Hypothalamus (tissue), 51 donors: ENCODE measurements at regions not wholly inside any gene's neighbourhood (a gene's known extent, or its start where the extent isn't known, plus 50 kb on each side); places are given as distances from the start of the nearest gene placed in this dataset.
A peak's percentile ranks its signal among the peaks of the same experiment; 100 is the strongest.
"Not testable (repeated sequence)": the region's sequence is repeated elsewhere in the genome, so short reads cannot be mapped to it uniquely, and the experiment has no call there.

ENCODE experiments used
- DNase-seq, 51 donors: peaks; one replicate each; lab custom pipeline; 2025; lab: John Stamatoyannopoulos, UW

DNA sequence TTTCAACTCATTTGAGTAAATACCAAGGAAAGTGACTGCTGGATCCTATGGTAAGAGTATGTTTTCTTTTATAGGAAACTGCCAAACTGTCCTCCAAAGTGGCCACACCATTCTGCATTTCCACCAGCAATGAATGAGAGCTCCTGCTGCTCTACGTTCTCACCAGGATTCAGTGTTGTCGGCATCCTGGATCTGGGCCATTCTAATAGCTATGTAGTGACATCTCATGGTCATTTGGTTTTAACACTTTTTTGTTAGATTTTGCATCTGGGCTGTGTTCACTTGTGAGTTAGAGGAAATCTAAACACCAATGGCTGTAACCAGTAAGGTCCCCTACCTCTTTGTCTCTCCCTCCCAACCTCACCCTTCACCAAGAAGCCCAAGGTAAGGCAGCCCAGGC, 115.9 kb downstream of the ATPSCKMT start:
- peak in 1 of 51 donors; percentile 11 for DNase-seq

GRCh38 chr5:10130881-10131280, 118.8 kb downstream of the ATPSCKMT start:
- DNase-seq: no peak

DNA sequence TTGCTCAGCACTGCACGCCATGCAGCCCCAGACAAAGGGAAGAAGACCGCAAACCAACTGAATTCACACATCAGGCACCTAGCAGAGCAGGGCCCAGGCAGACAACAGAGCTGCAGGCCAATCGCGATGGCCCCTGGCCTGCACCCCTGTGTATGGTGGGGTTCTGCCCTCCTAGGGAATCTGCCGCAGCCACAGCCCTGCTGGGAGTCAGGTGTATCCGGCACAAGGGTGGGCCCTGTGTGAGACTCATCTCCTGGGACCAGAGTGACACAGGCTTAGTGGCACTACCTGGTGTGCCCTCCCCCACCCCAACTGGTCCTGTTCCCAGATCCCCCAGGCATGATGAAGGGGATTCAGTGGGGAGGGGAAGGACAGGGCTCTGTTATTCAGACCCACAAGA, 122.8 kb downstream of the ATPSCKMT start:
- DNase-seq: no peak

DNA sequence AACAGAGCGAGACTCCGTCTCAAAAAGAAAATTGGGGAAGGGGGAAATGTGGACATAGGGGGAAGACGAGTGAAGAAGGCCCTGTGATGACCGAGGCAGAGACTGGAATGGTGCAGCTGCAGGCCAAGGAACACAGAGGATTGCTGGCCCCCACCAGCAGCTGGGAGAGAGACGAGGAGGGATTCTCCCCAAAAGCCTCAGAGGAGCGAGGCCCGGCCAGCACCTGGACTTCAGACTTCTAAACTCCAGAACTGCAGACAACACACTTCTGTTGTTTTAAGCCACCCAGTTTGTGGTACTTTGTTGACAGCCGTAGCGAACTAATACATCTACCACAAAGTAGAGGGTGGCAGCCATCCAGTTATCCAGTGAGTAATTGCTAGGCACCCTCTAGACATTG, 124.6 kb downstream of the ATPSCKMT start:
- no peak for DNase-seq

DNA sequence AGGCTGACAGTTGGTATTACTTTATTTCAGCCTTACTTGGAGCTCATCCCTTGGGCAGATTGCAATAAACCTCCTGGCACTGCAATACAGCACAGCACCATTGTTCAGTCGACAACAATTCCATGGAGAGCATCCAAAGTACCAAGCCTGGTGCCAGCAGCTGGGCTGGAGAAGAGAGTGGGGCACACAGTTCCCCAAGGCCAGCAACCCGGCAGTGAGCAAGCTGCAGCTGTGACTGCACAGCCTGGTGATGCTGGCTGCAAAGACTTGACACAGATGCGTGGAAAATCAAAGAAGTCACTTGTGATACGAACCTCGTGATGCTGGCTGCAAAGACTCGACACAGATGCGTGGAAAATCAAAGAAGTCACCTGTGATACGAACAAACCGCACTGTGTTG, 125.4 kb downstream of the ATPSCKMT start:
- peak in 50 of 51 donors; percentile 6 to 97 (median 81) for DNase-seq

- peak in 12 of 51 donors; percentile 15 to 67 (median 27) for DNase-seq
Observed at GRCh38 chr5:10123254-10123989, 126.3 kb downstream of the ATPSCKMT start.

DNA sequence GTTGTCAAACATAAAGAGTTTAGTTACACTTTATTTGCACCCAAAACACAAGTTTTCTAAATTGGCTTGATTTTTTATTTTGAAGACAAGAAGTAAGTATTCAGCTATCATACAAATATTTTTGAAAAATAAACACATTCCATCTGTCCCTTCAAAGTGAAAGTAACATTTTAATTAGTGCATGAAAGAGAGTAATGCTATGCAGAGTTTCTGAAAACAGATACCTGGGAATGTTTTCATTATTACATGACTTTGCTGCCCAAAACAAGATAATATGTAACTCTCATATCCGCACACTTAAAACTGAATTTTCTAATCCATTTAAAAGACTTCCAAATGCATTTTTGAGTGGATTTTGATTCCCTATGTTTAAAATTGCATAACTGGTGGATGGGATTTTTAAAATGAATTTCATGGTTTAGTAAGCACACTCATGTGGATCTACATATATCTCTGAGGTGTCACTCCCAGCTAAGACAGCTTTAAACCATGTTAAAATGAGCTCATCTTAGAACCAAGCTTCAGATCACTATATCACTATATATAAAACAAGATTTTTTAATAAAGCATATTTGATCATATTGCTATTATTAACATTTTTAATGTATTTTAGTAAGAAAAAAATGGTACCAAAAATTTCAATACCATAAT, 127.5 kb downstream of the ATPSCKMT start:
- DNase-seq: no peak

DNA sequence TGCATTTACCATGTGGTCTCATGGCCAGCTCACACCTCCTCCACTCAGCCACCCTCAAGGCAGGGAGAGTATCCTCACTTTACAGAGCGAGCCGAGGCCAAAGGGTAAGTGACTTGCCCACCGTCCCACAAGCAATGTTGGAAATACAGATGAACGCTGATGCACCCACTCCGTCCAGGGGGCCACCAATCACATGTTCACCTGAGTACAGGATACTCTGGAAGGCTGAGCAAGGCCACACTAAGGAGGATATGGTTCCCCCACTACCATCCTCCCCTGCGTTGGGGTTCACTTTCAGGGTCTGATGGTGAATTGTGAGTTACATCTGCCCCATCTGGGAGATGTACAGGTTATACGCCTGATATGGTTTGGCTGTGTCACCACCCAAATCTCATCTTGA, 128.8 kb downstream of the ATPSCKMT start:
- no peak for DNase-seq

GRCh38 chr5:10118150-10118549, 131.5 kb downstream of the ATPSCKMT start:
- DNase-seq: no peak

DNA sequence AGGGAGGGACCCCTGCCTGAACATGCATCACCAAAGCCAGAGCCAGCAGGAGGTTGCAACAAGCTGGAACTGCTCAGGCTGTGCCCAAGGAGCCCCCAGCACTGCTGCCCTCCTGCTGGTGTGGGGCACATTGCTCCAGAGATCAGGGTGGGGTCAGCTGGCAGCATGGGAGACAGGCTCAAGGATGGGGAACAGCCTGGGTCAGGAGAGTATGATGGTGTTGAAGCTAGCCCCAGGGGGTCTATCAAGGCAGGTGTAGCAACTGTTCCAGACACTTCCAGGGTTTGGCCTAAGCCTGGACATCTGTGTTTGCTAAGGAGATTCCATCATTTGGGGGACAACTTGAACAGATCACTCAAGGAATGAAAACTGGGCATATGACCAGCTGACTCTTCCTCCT, 133.1 kb downstream of the ATPSCKMT start:
- DNase-seq: no peak

DNA sequence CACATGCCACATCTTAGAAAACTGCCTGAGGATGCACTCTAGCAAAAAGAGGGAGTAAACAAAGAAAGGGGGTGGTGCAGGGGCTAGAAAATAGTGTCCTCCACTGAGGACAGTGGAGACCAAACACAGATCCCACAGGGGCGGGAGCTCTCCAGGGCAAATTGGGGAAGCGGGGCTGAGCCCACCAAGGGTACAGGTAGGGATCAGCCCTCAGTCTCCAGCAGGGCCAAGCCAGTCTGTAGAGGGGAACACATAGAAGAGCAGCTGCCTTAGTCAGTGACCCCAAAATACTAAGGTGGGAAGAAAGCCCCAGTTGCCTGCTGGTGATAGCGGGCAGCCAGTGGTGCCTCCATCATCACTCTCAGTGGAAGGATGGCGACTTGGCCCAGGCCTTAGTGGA, 134.0 kb downstream of the ATPSCKMT start:
- no peak for DNase-seq

GRCh38 chr5:10111571-10111970, 138.1 kb downstream of the ATPSCKMT start:
- peak in 7 of 51 donors; percentile 6 to 27 (median 15) for DNase-seq

GRCh38 chr5:10110228-10110627, 139.5 kb downstream of the ATPSCKMT start:
- DNase-seq: no peak

- no peak for DNase-seq
Observed at GRCh38 chr5:10109299-10109698, 140.4 kb downstream of the ATPSCKMT start.

DNA sequence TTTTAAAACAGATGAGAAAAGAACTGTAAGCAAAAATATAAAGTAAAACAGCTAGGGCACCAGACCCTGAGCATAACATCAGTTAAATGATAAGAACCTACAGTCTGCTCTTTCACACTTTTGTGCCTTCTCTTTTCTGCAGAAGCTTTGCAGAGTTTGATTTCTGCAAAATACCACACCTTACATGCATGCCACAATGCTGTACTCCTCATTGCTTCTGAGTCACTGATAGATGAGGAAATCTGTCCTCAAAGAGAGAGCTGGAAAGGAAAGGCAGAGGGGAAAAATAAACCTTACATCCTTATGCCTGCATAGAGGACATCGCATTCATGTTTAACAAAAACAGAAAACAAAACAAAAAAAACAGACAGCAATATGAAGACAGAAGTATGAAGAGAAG, 142.9 kb downstream of the ATPSCKMT start:
- DNase-seq: no peak

- DNase-seq: no peak
Observed at GRCh38 chr5:10106285-10106684, 143.4 kb downstream of the ATPSCKMT start.

GRCh38 chr5:10102706-10103497, 146.8 kb downstream of the ATPSCKMT start:
- no peak for DNase-seq

DNA sequence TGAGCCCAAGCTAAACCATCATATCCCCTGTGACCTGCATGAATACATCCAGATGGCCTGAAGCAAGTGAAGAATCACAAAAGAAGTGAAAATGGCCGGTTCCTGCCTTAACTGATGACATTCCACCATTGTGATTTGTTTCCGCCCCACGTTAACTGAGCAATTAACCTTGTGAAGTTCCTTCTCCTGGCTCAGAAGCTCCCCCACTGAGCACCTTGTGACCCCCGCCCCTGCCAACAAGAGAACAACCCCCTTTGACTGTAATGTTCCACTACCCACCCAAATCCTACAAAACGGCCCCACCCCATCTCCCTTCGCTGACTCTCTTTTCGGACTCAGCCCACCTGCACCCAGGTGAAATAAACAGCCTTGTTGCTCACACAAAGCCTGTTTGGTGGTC, 147.5 kb downstream of the ATPSCKMT start:
- not testable (repeated sequence) for DNase-seq

GRCh38 chr5:10099548-10099947, 150.1 kb downstream of the ATPSCKMT start:
- DNase-seq: no peak

GRCh38 chr5:10091701-10092100, 158.0 kb downstream of the ATPSCKMT start:
- no peak for DNase-seq

DNA sequence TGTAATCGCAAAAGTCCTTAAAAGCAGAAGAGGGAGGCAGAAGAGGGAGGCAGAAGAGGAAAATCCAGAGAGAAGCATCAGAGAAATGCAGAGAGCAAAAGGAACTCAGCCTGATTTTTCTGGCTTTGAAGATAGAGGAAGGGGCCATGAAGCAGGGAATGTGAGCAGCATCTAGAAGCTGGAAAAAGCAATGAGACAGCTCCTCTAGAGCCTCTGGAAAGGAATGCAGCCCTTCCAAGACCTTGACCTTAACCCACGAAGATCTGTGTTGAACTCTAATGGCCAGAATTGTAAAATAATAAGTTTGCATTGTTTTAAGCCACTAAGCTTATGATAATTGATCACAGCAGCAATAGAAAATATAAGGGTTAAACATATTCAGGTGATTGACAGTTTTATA, 159.6 kb downstream of the ATPSCKMT start:
- no peak for DNase-seq

GRCh38 chr5:10085185-10085584, 164.5 kb downstream of the ATPSCKMT start:
- DNase-seq: no peak
